GM23248 (cell line): ENCODE measurements at regions not wholly inside any gene's neighbourhood (a gene's known extent, or its start where the extent isn't known, plus 50 kb on each side); places are given as distances from the start of the nearest gene placed in this dataset.

Experiments
- EZH2 ChIP-seq: fragments of 200-600 bp; sonication (generic); IDR thresholded peaks from 2 replicates; pipeline ENCODE4 v1.6.1; 2018; ENCODE audit warnings: antibody characterized with exemption, mild to moderate bottlenecking; ENCODE audit not compliant: insufficient read depth, poor library complexity, severe bottlenecking
- EZH2phosphoT487 ChIP-seq: fragments of 200-600 bp; sonication (generic); IDR thresholded peaks from 2 replicates; pipeline ENCODE4 v1.6.1; 2018; ENCODE audit warnings: antibody characterized with exemption, moderate library complexity, mild to moderate bottlenecking, low read depth; ENCODE audit not compliant: insufficient read depth

GRCh38 chr13:58181111-58181510, 549.6 kb downstream of the PCDH17 start:
- TF ChIP-seq EZH2phosphoT487 (no peak), EZH2 (no peak)
